HepG2 (cell line): ENCODE measurements at regions not wholly inside any gene's neighbourhood (a gene's known extent, or its start where the extent isn't known, plus 50 kb on each side); places are given as distances from the start of the nearest gene placed in this dataset.

Experiments
- EZH2 ChIP-seq: conservative IDR thresholded peaks from 2 replicates; pipeline ENCODE4 v1.6.1; 2012; ENCODE audit warnings: mild to moderate bottlenecking, low read depth, low read length, moderate library complexity
- KDM1A ChIP-seq: IDR thresholded peaks from 2 replicates; pipeline ENCODE4 v1.6.1; 2016; ENCODE audit warnings: missing compliant biosample characterization
- PCBP2 ChIP-seq: fragments of 200-400 bp; formaldehyde crosslinking; optimal IDR thresholded peaks from 2 replicates; pipeline ENCODE3; 2018; ENCODE audit warnings: low read length, low read depth; ENCODE audit not compliant: poor library complexity, severe bottlenecking
- POLR2A ChIP-seq, 2 experiments: IDR thresholded peaks; 2 replicates each; pipeline ENCODE4 v1.6.1; 2011; ENCODE audit warnings: low read depth in 2 of 2, low read length in 2 of 2, mild to moderate bottlenecking in 1 of 2, moderate library complexity in 1 of 2; ENCODE audit not compliant: insufficient read depth in 1 of 2
- POLR2AphosphoS5 ChIP-seq: IDR thresholded peaks from 2 replicates; pipeline ENCODE4 v1.6.1; 2012; ENCODE audit warnings: low read depth, low read length
- PPARG ChIP-seq: conservative IDR thresholded peaks from 2 replicates; pipeline ENCODE4 v1.6.1; 2016; ENCODE audit warnings: missing biosample characterization, missing genetic modification reagents
- SP1 ChIP-seq, 2 experiments: fragments of 450-650 bp in 1 of 2; sonication (generic) in 1 of 2; formaldehyde crosslinking in 1 of 2; IDR thresholded peaks; 2 replicates each; pipeline versions ENCODE4 v1.4.0 to v1.6.1; 2016 to 2020; ENCODE audit warnings: missing genetic modification reagents in 1 of 2
- ZBTB20 ChIP-seq: sonication (generic); formaldehyde crosslinking; IDR thresholded peaks from 2 replicates; pipeline ENCODE4 v1.8.1; 2023; ENCODE audit warnings: missing genetic modification reagents, low read depth, mild to moderate bottlenecking, borderline replicate concordance
- ZBTB43 ChIP-seq: sonication (generic); formaldehyde crosslinking; conservative IDR thresholded peaks from 2 replicates; pipeline ENCODE4 v1.4.0; 2020; ENCODE audit warnings: missing genetic modification reagents

- TF ChIP-seq POLR2AphosphoS5, result no peak
- TF ChIP-seq POLR2A (IDR thresholded peaks at IDR 0.05; ENCODE audit: insufficient read depth in 1 of 2, low read depth in 2 of 2, low read length in 2 of 2), result no peak
- TF ChIP-seq KDM1A (CRISPR knock-in tag), result no peak
- no peak for TF ChIP-seq EZH2
- TF ChIP-seq ZBTB43 (CRISPR knock-in tag), result no peak
- no peak for TF ChIP-seq SP1 (IDR thresholded peaks at IDR 0.05)
- TF ChIP-seq SP1 (CRISPR knock-in tag; IDR thresholded peaks at IDR 0.05), result no peak
- no peak for TF ChIP-seq ZBTB20 (CRISPR knock-in tag)
- no peak for TF ChIP-seq PPARG (CRISPR knock-in tag)
- no peak for TF ChIP-seq PCBP2
Measured at GRCh38 chr9:73531658-73532057, 380.0 kb downstream of the ANXA1 start.
